CD4-positive, CD25-positive, alpha-beta regulatory T cell (primary cell): ENCODE measurements at regions not wholly inside any gene's neighbourhood (a gene's known extent, or its start where the extent isn't known, plus 50 kb on each side); places are given as distances from the start of the nearest gene placed in this dataset.
A peak's percentile ranks its signal among the peaks of the same experiment; 100 is the strongest.

Source experiments
- ATAC-seq, 2 donors: fragments of 150-1000 bp; cut with Tn5 transposase; one replicate each; pipeline ENCODE4 v1.10.0; 2021; ENCODE audit warnings: low read depth in 2 of 2, moderate number of reproducible peaks in 2 of 2, moderate library complexity in 1 of 2
- DNase-seq, 3 donors: peaks; one replicate each; pipeline versions ENCODE4 v3.0.0 to v3.0.0-alpha.2; 2012 to 2022; ENCODE audit warnings: mixed read lengths in 1 of 3
- H3K27ac ChIP-seq: one replicate; pipeline ENCODE4 v1.7.0; 2013; ENCODE audit warnings: mild to moderate bottlenecking, low read length; ENCODE audit not compliant: insufficient read depth, poor library complexity, severe bottlenecking
- H3K27me3 ChIP-seq: one replicate; pipeline ENCODE4 v1.7.0; 2013; ENCODE audit warnings: low read length; ENCODE audit not compliant: control insufficient read depth, insufficient read depth
- H3K36me3 ChIP-seq: one replicate; pipeline ENCODE4 v1.7.0; 2013; ENCODE audit warnings: mild to moderate bottlenecking, low read length, moderate library complexity; ENCODE audit not compliant: control insufficient read depth, insufficient read depth
- H3K4me1 ChIP-seq: 2 replicates; pipeline ENCODE4 v1.7.0; 2013; ENCODE audit warnings: mild to moderate bottlenecking, low read length; ENCODE audit not compliant: insufficient read depth, control insufficient read depth, poor library complexity, severe bottlenecking
- H3K4me3 ChIP-seq: one replicate; pipeline ENCODE4 v1.7.0; 2013; ENCODE audit warnings: low read depth, mild to moderate bottlenecking, low read length, moderate library complexity
- H3K9me3 ChIP-seq, 2 experiments: 1 replicate in 1 of 2; 2 replicates in 1 of 2; pipeline ENCODE4 v1.7.0; 2013; ENCODE audit warnings: low read length in 2 of 2, mild to moderate bottlenecking in 1 of 2, moderate library complexity in 1 of 2; ENCODE audit not compliant: control insufficient read depth in 2 of 2
- H3K27ac Mint-ChIP-seq, 3 donors: one replicate each; pipeline ENCODE4 v1.8.0; 2020 to 2022; ENCODE audit warnings: mild to moderate bottlenecking in 3 of 3, mixed read lengths in 3 of 3, moderate library complexity in 2 of 3
- H3K27me3 Mint-ChIP-seq: one replicate; pipeline ENCODE4 v1.8.0; 2022; ENCODE audit warnings: mild to moderate bottlenecking, mixed read lengths
- H3K36me3 Mint-ChIP-seq: one replicate; pipeline ENCODE4 v1.8.0; 2020; ENCODE audit warnings: mixed read lengths
- H3K4me1 Mint-ChIP-seq, 4 donors: one replicate each; pipeline ENCODE4 v1.8.0; 2020 to 2022; ENCODE audit warnings: mixed read lengths in 4 of 4, mild to moderate bottlenecking in 1 of 4
- H3K4me3 Mint-ChIP-seq, 4 donors: one replicate each; pipeline ENCODE4 v1.8.0; 2020 to 2022; ENCODE audit warnings: mild to moderate bottlenecking in 4 of 4, mixed read lengths in 4 of 4, moderate library complexity in 3 of 4
- H3K9me3 Mint-ChIP-seq, 7 donors: one replicate each; pipeline ENCODE4 v1.8.0; 2020 to 2022; ENCODE audit warnings: mixed read lengths in 7 of 7, mild to moderate bottlenecking in 3 of 7, moderate library complexity in 2 of 7

DNA sequence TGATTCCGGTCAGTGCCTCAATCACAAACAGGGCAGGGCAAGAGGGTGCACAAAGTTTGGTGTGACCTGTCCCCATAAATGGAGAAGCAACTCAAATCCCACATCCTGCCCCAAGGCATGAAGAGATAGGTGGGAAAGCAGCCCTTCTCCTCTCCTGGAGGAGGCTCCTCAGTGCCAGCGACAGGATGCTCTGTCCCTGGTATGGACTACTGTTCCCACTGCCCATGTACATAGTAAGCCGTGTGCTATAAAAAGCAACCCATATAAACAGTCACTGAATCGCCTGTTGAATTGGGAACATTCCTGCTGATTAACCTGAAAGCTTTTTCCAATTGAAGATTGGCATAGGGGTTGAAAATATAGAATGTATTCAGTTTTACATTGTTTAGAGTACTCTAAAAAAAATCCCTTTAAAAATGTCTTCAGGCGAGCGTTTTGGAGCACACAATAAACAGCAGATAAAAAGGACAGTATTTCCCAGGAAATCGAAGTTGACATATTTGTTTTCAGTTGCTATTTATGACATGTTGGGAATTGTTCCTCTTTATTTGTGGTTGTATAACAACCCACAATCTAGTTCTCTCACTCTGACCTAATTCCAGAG, 513.9 kb downstream of the DIRAS2 start:
- no peaks in the 10 kb centered on the region for H3K4me1 Mint-ChIP-seq
- Histone ChIP-seq H3K9me3 (no peaks in the 10 kb centered on the region), H3K27me3 (peaks cover 10% of the 10 kb centered on the region), H3K4me3 (no peak overlapping the region), H3K36me3 (no peaks in the 10 kb centered on the region), H3K4me1 (no peaks in the 10 kb centered on the region), H3K27ac (no peak overlapping the region)
- H3K27ac Mint-ChIP-seq: no peak overlapping the region
- H3K27me3 Mint-ChIP-seq: peaks cover 15% of the 10 kb centered on the region
- no peak for ATAC-seq
- no peak overlapping the region for H3K4me3 Mint-ChIP-seq
- peaks cover 0 to 5% (median 0%) of the 10 kb centered on the region in 7 donors for H3K9me3 Mint-ChIP-seq
- H3K36me3 Mint-ChIP-seq: no peaks in the 10 kb centered on the region
- no peak for DNase-seq

DNA sequence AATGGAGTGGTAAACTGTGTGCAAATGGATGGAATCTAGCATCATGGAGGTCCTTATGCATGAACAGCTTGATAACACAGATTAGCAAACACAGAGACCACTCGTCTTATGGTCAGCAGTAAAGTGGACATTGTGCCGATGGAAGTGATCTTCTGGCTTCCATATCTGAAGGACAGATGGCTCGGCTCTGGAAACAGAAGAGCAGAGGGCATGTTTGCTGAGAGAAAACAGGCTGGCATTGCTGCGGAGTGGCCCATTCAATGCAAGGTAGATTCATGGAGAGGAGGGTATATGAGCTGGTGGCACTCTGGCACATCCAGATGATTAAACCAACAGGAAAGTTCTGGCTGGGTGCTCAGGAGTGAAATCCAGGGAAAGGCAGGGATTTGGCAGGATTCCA, 513.2 kb downstream of the DIRAS2 start:
- Mint-ChIP-seq H3K4me3 (no peak overlapping the region), H3K27ac (no peak overlapping the region), H3K27me3 (peaks cover 19% of the 10 kb centered on the region), H3K9me3 (peaks cover 0 to 2% (median 0%) of the 10 kb centered on the region in 7 donors), H3K4me1 (no peaks in the 10 kb centered on the region), H3K36me3 (no peaks in the 10 kb centered on the region)
- Histone ChIP-seq H3K36me3 (no peaks in the 10 kb centered on the region), H3K27me3 (peaks cover 10% of the 10 kb centered on the region), H3K9me3 (no peaks in the 10 kb centered on the region), H3K27ac (no peak overlapping the region), H3K4me1 (no peaks in the 10 kb centered on the region), H3K4me3 (no peak overlapping the region)
- ATAC-seq (no peak), DNase-seq (no peak)

DNA sequence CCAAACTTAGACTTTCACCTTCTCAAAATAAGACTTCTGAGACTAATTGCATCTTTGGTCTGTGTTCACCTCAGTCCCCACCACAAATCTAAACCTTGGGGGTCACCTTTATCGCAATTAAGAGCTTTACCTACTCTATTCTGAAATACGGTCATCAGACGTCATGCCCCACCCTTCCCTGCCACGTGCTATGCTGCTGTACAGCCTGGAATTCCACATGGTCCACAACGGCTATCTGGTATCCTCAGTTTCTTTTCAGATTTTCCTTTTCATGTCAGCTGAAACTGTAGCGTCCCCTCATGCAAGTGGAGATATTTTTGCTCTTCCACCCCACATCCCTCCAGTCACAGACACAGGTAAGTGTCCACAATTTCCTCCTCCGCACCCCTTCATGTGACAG, 511.1 kb downstream of the DIRAS2 start:
- Histone ChIP-seq H3K4me3 (no peak overlapping the region), H3K36me3 (no peaks in the 10 kb centered on the region), H3K9me3 (no peaks in the 10 kb centered on the region), H3K27me3 (peaks cover 4% of the 10 kb centered on the region), H3K4me1 (no peaks in the 10 kb centered on the region), H3K27ac (no peak overlapping the region)
- no peak for ATAC-seq
- H3K4me3 Mint-ChIP-seq: no peak overlapping the region
- no peaks in the 10 kb centered on the region for H3K36me3 Mint-ChIP-seq
- H3K4me1 Mint-ChIP-seq: no peaks in the 10 kb centered on the region
- H3K27ac Mint-ChIP-seq: no peak overlapping the region
- H3K27me3 Mint-ChIP-seq: peaks cover 11% of the 10 kb centered on the region
- no peaks in the 10 kb centered on the region for H3K9me3 Mint-ChIP-seq
- DNase-seq: no peak

DNA sequence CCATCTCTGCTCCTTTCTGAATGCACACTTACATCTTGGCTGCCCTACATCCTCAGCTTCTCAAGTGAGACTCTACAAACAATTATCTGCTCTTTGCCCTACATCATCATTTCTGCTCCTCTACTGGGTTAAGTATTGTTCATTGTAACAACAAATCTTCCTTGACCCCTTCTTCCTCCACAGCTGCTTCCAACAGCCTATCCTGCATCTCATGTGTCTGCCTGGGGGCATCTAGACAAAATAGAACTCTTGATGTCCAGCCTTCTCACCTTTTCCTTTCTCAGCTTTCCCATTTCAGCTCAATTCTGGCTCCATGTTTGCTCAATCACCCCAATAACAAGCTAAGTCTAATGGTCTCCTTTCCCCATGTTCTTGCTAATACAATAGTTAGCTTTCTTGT, 509.8 kb downstream of the DIRAS2 start:
- Mint-ChIP-seq H3K9me3 (peaks cover 0 to 2% (median 0%) of the 10 kb centered on the region in 7 donors), H3K36me3 (peaks cover under 1% of the 10 kb centered on the region), H3K4me3 (no peak overlapping the region), H3K27me3 (peaks cover 7% of the 10 kb centered on the region), H3K27ac (no peak overlapping the region), H3K4me1 (no peaks in the 10 kb centered on the region)
- H3K27ac ChIP-seq: no peak overlapping the region
- no peak for ATAC-seq
- no peak overlapping the region for H3K4me3 ChIP-seq
- no peak for DNase-seq
- no peaks in the 10 kb centered on the region for H3K4me1 ChIP-seq
- H3K27me3 ChIP-seq: peaks cover 5% of the 10 kb centered on the region
- H3K9me3 ChIP-seq: no peaks in the 10 kb centered on the region
- H3K36me3 ChIP-seq: no peaks in the 10 kb centered on the region

DNA sequence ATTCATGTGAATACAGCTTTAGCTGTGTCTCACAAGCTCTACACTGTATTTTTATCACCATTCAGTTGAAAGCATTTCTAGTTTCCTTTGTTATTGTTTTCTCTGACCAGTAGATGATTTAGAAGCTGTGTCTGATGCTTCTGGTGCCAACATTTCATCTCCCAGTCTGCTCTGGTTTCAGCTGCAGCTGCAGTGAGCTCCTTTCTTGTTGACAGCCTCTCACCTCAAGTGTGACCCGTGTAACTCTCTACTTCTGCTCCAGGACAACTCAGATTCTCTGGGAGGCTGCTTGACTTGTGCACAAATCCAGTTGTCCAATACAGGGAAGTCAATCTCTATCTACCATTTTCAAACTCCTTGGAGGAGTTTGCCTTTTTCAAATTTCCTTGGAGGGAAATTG, 504.8 kb downstream of the DIRAS2 start:
- no peak overlapping the region for H3K27ac Mint-ChIP-seq
- no peak overlapping the region for H3K4me3 Mint-ChIP-seq
- H3K36me3 Mint-ChIP-seq: peaks cover 3% of the 10 kb centered on the region
- DNase-seq: no peak
- peaks cover 0 to 2% (median 0%) of the 10 kb centered on the region in 7 donors for H3K9me3 Mint-ChIP-seq
- Histone ChIP-seq H3K9me3 (no peaks in the 10 kb centered on the region), H3K4me3 (no peak overlapping the region), H3K36me3 (no peaks in the 10 kb centered on the region), H3K27me3 (peaks cover 6% of the 10 kb centered on the region), H3K27ac (no peak overlapping the region), H3K4me1 (no peaks in the 10 kb centered on the region)
- ATAC-seq: no peak
- H3K4me1 Mint-ChIP-seq: peaks cover 0 to 3% (median under 1%) of the 10 kb centered on the region in 4 donors
- peaks cover 32% of the 10 kb centered on the region for H3K27me3 Mint-ChIP-seq

DNA sequence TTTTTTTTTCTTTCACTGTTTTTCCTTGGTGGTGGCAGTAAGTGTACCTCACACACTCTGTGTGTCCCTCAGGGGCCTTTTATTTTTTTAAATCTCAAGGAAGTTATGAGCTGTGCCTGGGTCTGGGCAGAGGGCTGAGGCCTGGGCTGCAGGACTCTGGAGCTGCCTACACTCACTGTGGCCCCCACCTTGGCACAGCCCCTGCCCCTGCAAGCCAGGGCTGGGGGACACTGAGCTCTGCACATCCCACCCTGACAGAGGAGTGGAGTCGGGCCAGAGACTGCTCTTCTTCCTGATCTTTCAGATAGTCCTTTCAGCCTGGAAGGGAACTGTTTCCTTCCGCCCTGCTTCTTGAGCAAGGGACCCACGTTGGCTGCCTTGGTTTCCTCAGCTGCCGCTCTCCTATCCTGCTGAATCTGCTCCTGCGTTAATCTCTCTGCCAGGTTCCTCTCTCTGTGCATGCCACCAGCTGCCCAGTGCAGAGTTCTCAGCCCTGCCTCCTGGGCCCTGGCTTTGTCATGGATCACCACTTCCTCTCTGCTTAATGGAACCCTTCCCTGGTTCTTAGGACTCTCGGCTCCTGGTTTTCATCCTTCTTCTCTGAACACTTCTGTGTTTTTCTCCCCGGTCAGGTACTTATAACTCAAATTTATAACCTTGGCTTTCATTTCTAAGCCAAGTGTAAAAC, 502.3 kb downstream of the DIRAS2 start:
- DNase-seq (no peak), ATAC-seq (no peak)
- Histone ChIP-seq H3K36me3 (no peaks in the 10 kb centered on the region), H3K9me3 (no peaks in the 10 kb centered on the region), H3K4me3 (no peak overlapping the region), H3K27me3 (peaks cover 10% of the 10 kb centered on the region), H3K4me1 (no peaks in the 10 kb centered on the region), H3K27ac (no peak overlapping the region)
- Mint-ChIP-seq H3K27ac (no peak overlapping the region), H3K36me3 (peaks cover 3% of the 10 kb centered on the region), H3K27me3 (peaks cover 29% of the 10 kb centered on the region), H3K4me3 (no peak overlapping the region), H3K4me1 (peaks cover 0 to 3% (median under 1%) of the 10 kb centered on the region in 4 donors), H3K9me3 (peaks cover 0 to 2% (median 0%) of the 10 kb centered on the region in 7 donors)

DNA sequence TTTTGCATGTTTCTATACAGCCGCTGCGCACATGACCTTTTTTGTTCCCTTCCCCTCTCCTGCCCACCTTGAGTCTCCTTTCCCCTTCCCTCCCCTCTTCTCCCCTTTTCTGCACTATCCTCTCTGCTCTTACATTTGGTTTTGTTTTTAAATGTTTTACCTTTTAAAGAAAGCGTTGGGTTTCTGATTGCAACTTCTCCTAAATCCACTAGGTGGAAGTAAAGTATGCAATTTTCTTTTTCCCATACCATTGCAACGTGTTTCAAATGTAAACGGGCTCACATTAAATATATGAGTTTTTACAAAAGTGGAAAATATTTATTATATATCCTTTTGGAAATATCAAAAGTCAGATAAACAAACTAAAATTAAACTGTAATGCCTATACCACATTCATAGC, 500.9 kb downstream of the DIRAS2 start:
- peaks cover 29% of the 10 kb centered on the region for H3K27me3 Mint-ChIP-seq
- no peak for ATAC-seq

DNA sequence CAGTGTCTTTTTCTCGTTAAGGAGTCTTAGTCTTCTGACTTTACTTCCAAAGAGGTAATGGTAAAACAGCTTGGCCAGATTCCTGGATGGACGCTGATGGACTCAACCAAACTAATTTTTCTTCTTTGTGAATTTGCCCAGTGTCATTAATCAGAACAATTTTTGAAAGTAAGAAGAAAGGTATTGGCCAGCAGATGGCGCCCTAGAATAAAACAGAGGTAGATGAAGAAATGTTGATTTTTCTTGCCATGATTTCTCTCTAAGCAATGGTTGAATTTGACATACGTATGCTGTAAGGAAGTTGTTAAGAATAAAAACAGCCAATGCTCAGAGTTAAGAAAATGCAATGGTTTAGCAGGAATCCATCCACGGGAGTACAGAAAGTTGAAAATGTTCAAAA, 500.0 kb downstream of the DIRAS2 start:
- ATAC-seq: no peak
- peaks cover 0 to 3% (median under 1%) of the 10 kb centered on the region in 4 donors for H3K4me1 Mint-ChIP-seq
- H3K9me3 ChIP-seq: peaks cover 0 to 1% of the 10 kb centered on the region in 2 experiments
- H3K27me3 ChIP-seq: peaks cover 13% of the 10 kb centered on the region
- H3K4me3 Mint-ChIP-seq: no peak overlapping the region
- peaks cover 36% of the 10 kb centered on the region for H3K27me3 Mint-ChIP-seq
- peaks cover 3% of the 10 kb centered on the region for H3K36me3 Mint-ChIP-seq
- H3K27ac ChIP-seq: no peak overlapping the region
- no peak overlapping the region for H3K27ac Mint-ChIP-seq
- no peaks in the 10 kb centered on the region for H3K4me1 ChIP-seq
- peak; percentile 6 to 64 (median 36) for DNase-seq
- H3K36me3 ChIP-seq: no peaks in the 10 kb centered on the region
- H3K9me3 Mint-ChIP-seq: peaks cover 0 to 4% (median 0%) of the 10 kb centered on the region in 7 donors
- H3K4me3 ChIP-seq: no peak overlapping the region

More for the DNA sequence above, 500.9 kb downstream of the DIRAS2 start:
- H3K4me3 Mint-ChIP-seq: no peak overlapping the region
- peaks cover 0 to 4% (median 0%) of the 10 kb centered on the region in 7 donors for H3K9me3 Mint-ChIP-seq
- peaks cover 0 to 3% (median under 1%) of the 10 kb centered on the region in 4 donors for H3K4me1 Mint-ChIP-seq
- no peak overlapping the region for H3K4me3 ChIP-seq
- peak in 2 of 3 donors; percentile 7 to 38 for DNase-seq
- no peaks in the 10 kb centered on the region for H3K4me1 ChIP-seq
- no peak overlapping the region for H3K27ac Mint-ChIP-seq
- peaks cover 13% of the 10 kb centered on the region for H3K27me3 ChIP-seq
- H3K36me3 ChIP-seq: no peaks in the 10 kb centered on the region
- peaks cover 3% of the 10 kb centered on the region for H3K36me3 Mint-ChIP-seq
- H3K9me3 ChIP-seq: no peaks in the 10 kb centered on the region
- H3K27ac ChIP-seq: no peak overlapping the region
